ENCODE measurements at regions not wholly inside any gene's neighbourhood (a gene's known extent, or its start where the extent isn't known, plus 50 kb on each side); places are given as distances from the start of the nearest gene placed in this dataset.

DNA sequence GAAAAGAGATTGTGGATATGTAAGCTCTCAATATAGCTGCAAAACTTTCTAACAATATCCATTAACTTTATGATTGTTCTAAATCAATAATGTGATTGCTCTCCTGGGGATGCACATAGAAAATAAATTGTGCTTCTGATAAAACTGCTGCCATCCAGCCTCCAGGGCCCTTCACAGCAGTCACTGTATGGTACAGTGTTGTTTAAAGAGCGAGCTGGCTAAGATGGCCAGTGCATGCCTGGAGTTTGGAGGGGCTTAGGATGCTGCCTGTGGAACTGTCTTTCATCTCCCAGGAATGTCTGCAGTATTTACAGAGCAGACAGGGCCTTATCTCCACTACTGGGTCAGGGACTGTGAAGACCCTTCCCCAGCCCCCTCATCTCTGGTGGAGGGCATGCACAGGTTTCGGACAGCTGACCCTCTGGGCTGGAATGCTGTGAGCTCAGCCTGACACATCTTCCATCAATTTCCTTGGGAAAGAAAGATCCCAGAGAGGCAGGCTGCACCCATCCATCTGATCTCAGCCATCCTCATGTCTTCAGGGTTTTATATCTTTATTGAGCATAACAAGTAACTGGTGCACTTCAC, 137.0 kb downstream of the PLPP3 start:
- TF ChIP-seq POLR2AphosphoS5 (IDR thresholded peaks at IDR 0.05; ENCODE audit: borderline replicate concordance, low read depth, low read length), result no peak
- no peak for TF ChIP-seq FOXP2 (optimal IDR thresholded peaks at IDR 0.05; ENCODE audit: control extremely low read depth, extremely low read length, insufficient read depth)
- no peak for TF ChIP-seq EZH2 (IDR thresholded peaks at IDR 0.05)
- Histone ChIP-seq H3K9ac (ENCODE audit: insufficient read length) (no peak overlapping the region), H3K27ac (no peak overlapping the region), H3K4me3 (no peak overlapping the region), H3K9me3 (ENCODE audit: low read depth, low read length) (no peaks in the 10 kb centered on the region), H3K36me3 (ENCODE audit: insufficient read depth, low read length) (no peaks in the 10 kb centered on the region)
- DNase-seq (ENCODE audit: low read depth, low spot score), result no peak

DNA sequence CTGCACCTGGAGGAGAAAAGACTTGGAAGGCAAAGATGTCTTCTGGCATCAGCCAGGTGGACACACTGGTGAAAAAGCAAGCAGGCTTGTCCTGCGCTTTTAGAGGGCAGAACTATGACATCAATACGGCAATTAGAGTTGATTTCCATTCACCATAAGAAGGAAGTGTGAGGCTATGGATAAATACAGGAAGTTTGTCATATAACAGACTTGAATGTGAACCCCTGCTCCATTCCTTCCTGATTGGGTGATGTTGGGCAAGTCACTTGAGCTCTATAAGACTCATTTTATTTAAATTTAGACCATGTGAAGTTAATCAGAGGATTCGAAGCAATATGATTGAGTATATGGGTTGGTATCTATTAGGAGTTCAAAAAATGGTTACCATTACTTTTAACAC, 137.8 kb downstream of the PLPP3 start:
- no peak for DNase-seq (ENCODE audit: low read depth, low spot score)
- Histone ChIP-seq H3K4me3 (no peak overlapping the region), H3K36me3 (ENCODE audit: insufficient read depth, low read length) (no peaks in the 10 kb centered on the region), H3K27ac (no peak overlapping the region), H3K9ac (ENCODE audit: insufficient read length) (no peak overlapping the region), H3K9me3 (ENCODE audit: low read depth, low read length) (no peaks in the 10 kb centered on the region)
- TF ChIP-seq FOXP2 (optimal IDR thresholded peaks at IDR 0.05; ENCODE audit: control extremely low read depth, extremely low read length, insufficient read depth), result no peak
- TF ChIP-seq EZH2 (IDR thresholded peaks at IDR 0.05), result no peak
- no peak for TF ChIP-seq POLR2AphosphoS5 (IDR thresholded peaks at IDR 0.05; ENCODE audit: borderline replicate concordance, low read depth, low read length)

DNA sequence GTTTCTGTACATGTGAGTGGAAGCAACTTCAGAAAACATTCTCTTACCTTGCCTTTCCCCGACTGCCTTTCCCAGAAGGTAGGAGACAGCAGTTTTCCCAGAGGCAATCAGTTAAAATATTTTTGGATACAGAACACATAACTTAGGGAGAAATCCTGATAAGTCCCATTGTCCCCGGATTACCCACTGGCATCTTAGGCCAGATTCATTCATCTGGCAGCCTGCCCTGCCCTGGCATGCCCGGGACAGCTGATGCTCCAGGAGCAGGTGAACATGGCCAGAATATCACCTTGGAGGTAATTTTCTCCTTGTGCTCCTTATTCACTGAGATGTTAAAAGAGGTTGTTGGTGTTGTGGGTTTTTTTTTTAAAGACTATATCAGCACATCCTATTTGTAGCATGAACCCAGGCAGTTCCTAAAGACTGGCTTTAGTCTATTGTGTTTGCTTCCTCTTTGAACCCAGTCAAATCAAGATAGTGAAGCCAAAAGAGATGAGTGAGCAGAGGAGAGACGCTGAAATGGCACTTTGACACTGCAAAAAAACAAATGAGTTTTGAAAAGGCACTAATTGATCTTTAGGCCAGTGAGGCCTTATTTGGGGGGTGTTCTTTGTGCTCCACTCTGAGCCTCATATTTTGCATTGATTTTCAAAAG, 139.6 kb downstream of the PLPP3 start:
- no peaks in the 10 kb centered on the region for H3K36me3 ChIP-seq (ENCODE audit: insufficient read depth, low read length)
- no peak for TF ChIP-seq EZH2 (IDR thresholded peaks at IDR 0.05)
- no peak for TF ChIP-seq POLR2AphosphoS5 (IDR thresholded peaks at IDR 0.05; ENCODE audit: borderline replicate concordance, low read depth, low read length)
- no peak for TF ChIP-seq FOXP2 (optimal IDR thresholded peaks at IDR 0.05; ENCODE audit: control extremely low read depth, extremely low read length, insufficient read depth)
- H3K9ac ChIP-seq (ENCODE audit: insufficient read length), result no peak overlapping the region
- DNase-seq (ENCODE audit: low read depth, low spot score), result no peak
- H3K4me3 ChIP-seq, result no peak overlapping the region
- H3K9me3 ChIP-seq (ENCODE audit: low read depth, low read length), result no peaks in the 10 kb centered on the region
- H3K27ac ChIP-seq, result no peak overlapping the region

DNA sequence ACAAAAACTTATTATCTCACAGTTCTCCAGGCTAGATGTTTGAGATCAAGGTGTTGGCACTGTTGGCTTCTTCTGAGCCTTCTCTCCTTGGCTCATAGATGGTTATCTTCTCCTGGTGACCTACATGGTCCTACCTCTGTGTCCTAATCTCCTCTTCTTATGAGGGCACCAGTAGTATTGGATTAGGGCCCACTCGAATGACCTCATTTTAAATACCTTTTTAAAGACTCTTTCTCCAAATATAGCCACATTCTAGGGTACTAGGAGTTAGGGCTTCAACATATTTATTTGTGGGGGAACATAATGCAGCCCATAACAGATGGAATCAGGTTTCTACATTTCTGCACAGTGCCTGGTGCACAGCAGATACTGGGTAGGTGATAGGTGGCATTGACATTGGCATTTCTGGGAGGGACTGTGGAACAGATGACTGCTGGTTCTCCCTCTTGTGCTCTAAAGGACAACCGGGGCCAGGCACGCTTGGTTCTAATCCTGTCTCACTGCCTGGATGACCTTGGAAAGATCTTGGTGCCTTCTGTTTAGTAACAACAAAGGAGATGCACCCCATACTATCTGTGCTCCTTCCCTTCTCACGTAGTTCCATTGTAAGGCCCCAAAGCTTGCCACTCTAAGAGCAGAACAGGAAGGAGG, 140.3 kb downstream of the PLPP3 start:
- no peaks in the 10 kb centered on the region for H3K36me3 ChIP-seq (ENCODE audit: insufficient read depth, low read length)
- TF ChIP-seq POLR2AphosphoS5 (IDR thresholded peaks at IDR 0.05; ENCODE audit: borderline replicate concordance, low read depth, low read length) (no peak), FOXP2 (optimal IDR thresholded peaks at IDR 0.05; ENCODE audit: control extremely low read depth, extremely low read length, insufficient read depth) (no peak), EZH2 (IDR thresholded peaks at IDR 0.05) (no peak)

DNA sequence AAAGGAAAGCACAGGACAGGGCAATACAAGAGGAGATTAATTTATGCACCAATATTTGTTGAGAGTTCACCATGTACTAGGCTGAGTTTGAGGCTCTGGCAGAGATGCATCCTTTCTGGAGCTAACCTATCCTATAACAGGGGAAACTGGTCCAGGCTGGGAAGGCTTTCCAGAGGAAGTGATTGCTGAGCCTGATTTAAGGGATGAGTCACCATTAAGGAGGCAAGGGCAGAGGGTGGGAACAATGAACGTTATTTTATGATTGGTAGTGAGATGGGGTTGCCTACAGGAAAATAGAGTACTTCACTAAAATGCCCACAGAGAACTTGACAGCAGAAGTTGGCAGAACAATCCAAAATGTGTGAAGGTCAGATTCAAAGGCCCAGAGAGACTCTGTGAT, 141.4 kb downstream of the PLPP3 start:
- Histone ChIP-seq H3K9me3 (ENCODE audit: low read depth, low read length) (no peaks in the 10 kb centered on the region), H3K9ac (ENCODE audit: insufficient read length) (no peak overlapping the region), H3K36me3 (ENCODE audit: insufficient read depth, low read length) (no peaks in the 10 kb centered on the region), H3K27ac (no peak overlapping the region), H3K4me3 (no peak overlapping the region)
- TF ChIP-seq POLR2AphosphoS5 (IDR thresholded peaks at IDR 0.05; ENCODE audit: borderline replicate concordance, low read depth, low read length) (no peak), EZH2 (IDR thresholded peaks at IDR 0.05) (no peak), FOXP2 (optimal IDR thresholded peaks at IDR 0.05; ENCODE audit: control extremely low read depth, extremely low read length, insufficient read depth) (no peak)
- DNase-seq (ENCODE audit: low read depth, low spot score), result no peak

More for the DNA sequence above, 140.3 kb downstream of the PLPP3 start:
- Histone ChIP-seq H3K4me3 (no peak overlapping the region), H3K27ac (no peak overlapping the region), H3K9me3 (ENCODE audit: low read depth, low read length) (no peaks in the 10 kb centered on the region), H3K9ac (ENCODE audit: insufficient read length) (no peak overlapping the region)
- no peak for DNase-seq (ENCODE audit: low read depth, low spot score)

DNA sequence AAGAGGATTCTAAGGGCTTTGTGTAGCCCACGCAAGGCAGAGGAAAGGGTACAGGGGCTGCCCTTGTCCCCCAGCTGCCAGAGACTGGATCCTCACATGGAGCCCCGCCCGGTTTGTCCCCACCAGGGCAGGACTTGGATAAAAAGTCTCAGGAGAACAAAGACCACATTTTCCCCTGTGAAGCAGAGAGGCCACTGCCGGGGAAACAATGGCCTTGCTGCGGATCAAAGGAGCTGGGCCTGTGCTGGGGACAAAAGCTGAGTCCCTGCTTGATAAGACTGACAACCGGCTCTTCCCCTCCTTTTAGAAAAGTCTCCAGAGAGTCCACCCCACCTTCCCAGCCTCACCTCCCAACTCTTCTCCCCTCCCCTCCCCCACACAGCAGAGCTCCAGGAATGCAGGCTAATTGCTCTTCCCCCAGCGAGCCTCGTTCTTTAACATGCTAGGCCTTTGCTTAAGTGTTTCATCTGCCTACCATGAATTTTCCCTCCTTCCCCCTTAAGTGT, 142.4 kb downstream of the PLPP3 start:
- Histone ChIP-seq H3K27ac (no peak overlapping the region), H3K4me3 (no peak overlapping the region), H3K36me3 (ENCODE audit: insufficient read depth, low read length) (no peaks in the 10 kb centered on the region), H3K9me3 (ENCODE audit: low read depth, low read length) (no peaks in the 10 kb centered on the region), H3K9ac (ENCODE audit: insufficient read length) (no peak overlapping the region)
- TF ChIP-seq FOXP2 (optimal IDR thresholded peaks at IDR 0.05; ENCODE audit: control extremely low read depth, extremely low read length, insufficient read depth) (no peak), EZH2 (IDR thresholded peaks at IDR 0.05) (no peak), POLR2AphosphoS5 (IDR thresholded peaks at IDR 0.05; ENCODE audit: borderline replicate concordance, low read depth, low read length) (no peak)
- no peak for DNase-seq (ENCODE audit: low read depth, low spot score)

DNA sequence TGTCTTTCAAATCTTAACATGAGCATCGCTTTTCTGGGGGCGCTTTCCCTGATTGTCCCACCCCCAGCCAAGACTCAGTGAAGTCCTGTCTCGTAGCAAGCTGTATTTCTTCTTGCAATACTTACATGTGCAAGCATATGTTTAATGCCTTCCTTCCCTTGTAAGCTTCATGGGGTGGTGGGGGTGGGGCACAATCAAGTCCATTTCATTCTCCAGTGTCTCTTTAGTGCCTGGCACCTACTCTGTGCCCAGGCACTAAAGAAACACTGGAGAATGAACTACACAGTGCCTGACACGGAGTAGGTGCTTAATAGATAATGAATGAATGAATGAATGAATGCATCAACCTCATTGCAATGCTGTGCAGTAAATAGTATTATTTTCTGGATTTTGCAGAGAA, 143.1 kb downstream of the PLPP3 start:
- Histone ChIP-seq H3K36me3 (ENCODE audit: insufficient read depth, low read length) (no peaks in the 10 kb centered on the region), H3K27ac (no peak overlapping the region), H3K4me3 (no peak overlapping the region), H3K9me3 (ENCODE audit: low read depth, low read length) (no peaks in the 10 kb centered on the region), H3K9ac (ENCODE audit: insufficient read length) (no peak overlapping the region)
- TF ChIP-seq POLR2AphosphoS5 (IDR thresholded peaks at IDR 0.05; ENCODE audit: borderline replicate concordance, low read depth, low read length), result no peak
- TF ChIP-seq EZH2 (IDR thresholded peaks at IDR 0.05), result no peak
- TF ChIP-seq FOXP2 (optimal IDR thresholded peaks at IDR 0.05; ENCODE audit: control extremely low read depth, extremely low read length, insufficient read depth), result no peak
- no peak for DNase-seq (ENCODE audit: low read depth, low spot score)

DNA sequence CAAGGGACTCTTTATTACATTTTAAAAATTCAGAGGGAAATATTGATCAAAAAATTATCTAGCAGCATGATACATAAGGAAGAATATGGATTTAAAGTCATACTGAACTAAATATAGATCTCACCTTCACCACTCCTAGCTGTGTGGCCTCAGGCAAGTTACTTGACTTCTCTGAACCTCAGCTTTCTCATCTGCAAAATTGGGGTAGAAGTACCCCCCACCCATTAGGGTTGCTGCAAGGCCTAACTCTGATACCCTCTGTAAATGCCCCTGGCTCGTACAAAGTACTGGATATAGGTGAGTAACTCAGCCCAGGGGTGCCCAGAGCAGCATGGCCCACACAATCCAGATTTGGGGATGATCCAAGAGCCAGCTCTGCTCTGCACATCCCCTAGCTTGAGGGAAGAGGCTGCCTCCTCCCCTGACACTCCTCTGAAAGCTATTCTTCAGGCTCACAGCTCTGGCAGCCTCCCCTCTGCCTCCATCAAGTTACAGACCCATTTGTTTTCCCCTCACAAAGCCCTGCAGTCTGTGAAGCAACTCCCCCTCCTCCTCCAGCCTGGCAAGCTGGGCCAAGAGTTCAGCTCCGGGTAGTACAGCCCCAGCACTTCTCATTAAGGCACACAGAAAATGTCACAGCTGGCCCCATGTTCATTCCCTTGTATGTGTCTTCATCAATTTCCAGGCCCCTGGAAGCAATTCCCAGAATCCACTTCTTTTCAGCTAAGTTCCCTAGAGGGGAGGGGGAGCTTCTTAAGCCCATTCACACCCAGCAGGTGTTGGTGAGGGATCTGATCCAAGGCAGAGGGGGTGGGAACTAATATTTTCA, 143.7 kb downstream of the PLPP3 start:
- no peak overlapping the region for H3K27ac ChIP-seq
- no peak for DNase-seq (ENCODE audit: low read depth, low spot score)
- no peak overlapping the region for H3K4me3 ChIP-seq
- H3K9me3 ChIP-seq (ENCODE audit: low read depth, low read length), result no peaks in the 10 kb centered on the region
- no peak overlapping the region for H3K9ac ChIP-seq (ENCODE audit: insufficient read length)
- H3K36me3 ChIP-seq (ENCODE audit: insufficient read depth, low read length), result no peaks in the 10 kb centered on the region
- TF ChIP-seq EZH2 (IDR thresholded peaks at IDR 0.05), result no peak
- TF ChIP-seq POLR2AphosphoS5 (IDR thresholded peaks at IDR 0.05; ENCODE audit: borderline replicate concordance, low read depth, low read length), result no peak
- TF ChIP-seq FOXP2 (optimal IDR thresholded peaks at IDR 0.05; ENCODE audit: control extremely low read depth, extremely low read length, insufficient read depth), result no peak
